Endothelial cell of umbilical vein (primary cell): ENCODE measurements at regions not wholly inside any gene's neighbourhood (a gene's known extent, or its start where the extent isn't known, plus 50 kb on each side); places are given as distances from the start of the nearest gene placed in this dataset.

Experiments used
- BruUV-seq: library from RNA; stranded (reverse); fragments of 400-500 nt; replicated peaks from 2 replicates; lab custom pipeline; 2021; lab: Mats Ljungman, UMichigan
- CTCF ChIA-PET: fragments of 300-600, 350-600 bp; sonication (Branson Sonifier 250); formaldehyde crosslinking; loops from one replicate; lab custom pipeline; 2021; ENCODE audit warnings: antibody characterized with exemption, inconsistent platforms; lab: Charles Lee
- POLR2A ChIA-PET: fragments of 300-600, 350-600 bp; sonication (Branson Sonifier 250); formaldehyde crosslinking; loops from one replicate; lab custom pipeline; 2021; ENCODE audit warnings: antibody characterized with exemption, inconsistent platforms; lab: Charles Lee
- DNase-seq: peaks from one replicate; pipeline ENCODE4 v3.0.0-alpha.2; 2011; ENCODE audit warnings: low read depth, low spot score
- FAIRE-seq: peaks from 2 replicates; lab custom pipeline; 2011; peaks lifted over from hg19 to GRCh38; lab: Jason Lieb, UNC
- H2AFZ ChIP-seq: 2 replicates; pipeline ENCODE4 v1.6.0; 2012; ENCODE audit warnings: low read depth, low read length, control low read depth, inconsistent platforms
- H3K27ac ChIP-seq: 2 replicates; pipeline ENCODE4 v1.5.1; 2011; ENCODE audit warnings: low read depth, mild to moderate bottlenecking, control low read depth, low read length, moderate library complexity; ENCODE audit not compliant: insufficient read depth
- H3K27me3 ChIP-seq, 2 experiments: 2 replicates each; pipeline versions ENCODE4 v1.6.0 to v1.6.1; 2011; ENCODE audit warnings: low read length in 2 of 2, mixed read lengths in 1 of 2; ENCODE audit not compliant: control insufficient read depth in 2 of 2, insufficient read depth in 2 of 2
- H3K36me3 ChIP-seq, 2 experiments: 2 replicates in 1 of 2; 3 replicates in 1 of 2; pipeline ENCODE4 v1.5.1; 2011; ENCODE audit warnings: low read length in 2 of 2, mild to moderate bottlenecking in 1 of 2, moderate library complexity in 1 of 2; ENCODE audit not compliant: control insufficient read depth in 2 of 2, insufficient read depth in 2 of 2; ENCODE audit errors: extremely low read depth in 1 of 2
- H3K4me1 ChIP-seq: 3 replicates; pipeline ENCODE4 v1.5.1; 2011; ENCODE audit warnings: mild to moderate bottlenecking, low read length; ENCODE audit not compliant: control insufficient read depth, insufficient read depth; ENCODE audit errors: extremely low read depth
- H3K4me2 ChIP-seq: 2 replicates; pipeline ENCODE4 v1.6.1; 2011; ENCODE audit warnings: low read length, control low read depth, mixed read lengths; ENCODE audit not compliant: insufficient read depth
- H3K4me3 ChIP-seq, 3 experiments: fragments of 200-600 bp in 1 of 3; sonication (generic), shearing (Covaris generic) in 1 of 3; replicated peaks in 1 of 3; 2 replicates each; pipeline ENCODE4 v1.5.1; 2011 to 2016; ENCODE audit warnings: control low read depth in 3 of 3, low read length in 3 of 3, mild to moderate bottlenecking in 2 of 3, inconsistent platforms in 1 of 3, low read depth in 1 of 3, moderate library complexity in 1 of 3; ENCODE audit not compliant: insufficient read depth in 1 of 3
- H3K79me2 ChIP-seq: 2 replicates; pipeline ENCODE4 v1.6.0; 2012; ENCODE audit warnings: low read length, inconsistent platforms; ENCODE audit not compliant: control insufficient read depth, insufficient read depth
- H3K9ac ChIP-seq: replicated peaks from 2 replicates; pipeline ENCODE3; 2011; ENCODE audit warnings: low read length, control low read depth; ENCODE audit not compliant: insufficient read depth; ENCODE audit errors: extremely low read depth
- H3K9me1 ChIP-seq: replicated peaks from 3 replicates; pipeline ENCODE4 v1.6.0; 2011; ENCODE audit warnings: mild to moderate bottlenecking, low read length; ENCODE audit not compliant: control insufficient read depth, insufficient read depth; ENCODE audit errors: extremely low read depth
- H3K9me3 ChIP-seq: replicated peaks from 2 replicates; pipeline ENCODE4 v1.5.1; 2012; ENCODE audit warnings: low read length, inconsistent platforms; ENCODE audit not compliant: control insufficient read depth, insufficient read depth
- H4K20me1 ChIP-seq: replicated peaks from 2 replicates; pipeline ENCODE3; 2011; ENCODE audit warnings: mild to moderate bottlenecking, low read length; ENCODE audit not compliant: control insufficient read depth, insufficient read depth; ENCODE audit errors: extremely low read depth
- EZH2 ChIP-seq: IDR thresholded peaks from 2 replicates; pipeline ENCODE4 v1.6.1; 2012; ENCODE audit warnings: borderline replicate concordance, low read depth, mild to moderate bottlenecking, moderate library complexity, low read length, inconsistent platforms; ENCODE audit not compliant: severe bottlenecking
- FOS ChIP-seq: IDR thresholded peaks from 2 replicates; pipeline ENCODE4 v1.6.1; 2011; ENCODE audit warnings: mild to moderate bottlenecking, low read length, moderate library complexity, borderline replicate concordance; ENCODE audit not compliant: insufficient read depth
- GATA2 ChIP-seq: IDR thresholded peaks from 2 replicates; pipeline ENCODE4 v1.7.0; 2011; ENCODE audit warnings: low read depth, mild to moderate bottlenecking, moderate library complexity, mixed read lengths, low read length; ENCODE audit not compliant: insufficient read length, insufficient read depth
- JUN ChIP-seq: IDR thresholded peaks from 2 replicates; pipeline ENCODE4 v1.6.1; 2011; ENCODE audit warnings: borderline replicate concordance, low read depth; ENCODE audit not compliant: insufficient read length, insufficient read depth
- MYC ChIP-seq: IDR thresholded peaks from one replicate; pipeline ENCODE4 v1.6.1; 2011; ENCODE audit warnings: mild to moderate bottlenecking, low read depth, low read length
- POLR2A ChIP-seq: IDR thresholded peaks from 2 replicates; pipeline ENCODE4 v1.6.1; 2012; ENCODE audit warnings: low read depth, mild to moderate bottlenecking, control low read depth, low read length
- POLR2AphosphoS5 ChIP-seq: IDR thresholded peaks from 2 replicates; pipeline ENCODE4 v1.6.1; 2012; ENCODE audit warnings: low read depth, mild to moderate bottlenecking, control low read depth, low read length, moderate library complexity; ENCODE audit not compliant: insufficient read depth
- dilution Hi-C: fragments of 300-500 bp; cut with MboI; formaldehyde crosslinking; loops from one replicate; pipeline ENCODE4 v1.15.0; 2019; ENCODE audit warnings: low sequenced_read_pairs; ENCODE audit not compliant: extremely low pct_ligation_motif_present
- intact Hi-C: fragments of 100-400 bp; cut with micrococcal nuclease; formaldehyde crosslinking; loops from one replicate; pipeline ENCODE4 v1.10.0; 2022
- TF ChIP-seq, protein P1 (sequence below), 2 donors: IDR thresholded peaks; 1 replicate in 1 of 2; 2 replicates in 1 of 2; pipeline ENCODE4 v1.5.1; 2011; ENCODE audit warnings: low read length in 2 of 2, mild to moderate bottlenecking in 2 of 2, moderate library complexity in 2 of 2, control low read depth in 1 of 2, inconsistent platforms in 1 of 2, low read depth in 1 of 2; ENCODE audit not compliant: insufficient read depth in 1 of 2; ENCODE audit errors: extremely low read depth in 1 of 2
- TF ChIP-seq, protein P2 (sequence below): IDR thresholded peaks from 2 replicates; pipeline ENCODE4 v1.6.1; 2011; ENCODE audit not compliant: insufficient read depth, insufficient read length

DNA sequence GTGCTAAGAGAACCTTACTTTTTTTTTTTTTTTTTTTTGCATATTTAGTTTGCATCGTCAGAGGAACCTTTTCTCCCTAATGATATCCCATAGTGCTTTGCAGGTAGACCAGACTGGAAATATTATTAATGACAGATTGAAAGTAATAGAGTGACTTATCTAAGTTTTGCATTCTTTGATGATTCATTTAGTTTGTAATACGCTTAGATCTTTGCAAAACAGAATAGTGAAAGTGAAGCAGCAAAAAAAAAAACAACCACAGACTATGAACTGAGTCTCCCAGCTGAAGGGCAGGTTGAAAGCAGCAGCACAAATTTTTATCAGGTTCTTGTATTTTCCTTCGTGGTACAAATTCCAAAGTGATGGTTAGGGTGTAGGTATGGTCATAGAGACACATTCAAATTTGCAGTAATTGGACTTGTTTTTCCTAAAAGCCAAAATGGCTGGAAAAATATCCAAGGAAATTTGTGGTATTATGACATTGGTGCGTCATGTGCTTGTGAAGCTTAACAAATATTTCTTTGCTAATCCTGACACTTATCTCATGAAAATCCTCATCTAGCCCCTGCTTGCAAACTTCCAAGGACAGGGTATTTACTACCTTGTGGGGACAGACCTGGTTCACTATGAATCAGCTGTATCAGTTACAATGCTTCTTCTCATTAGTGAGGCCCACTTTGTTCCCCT, 81.8 kb upstream of the CREB5 start:
- no peak for TF ChIP-seq JUN
- no peak for TF ChIP-seq FOS
- TF ChIP-seq POLR2AphosphoS5 = no peak
- TF ChIP-seq, protein P1, sequence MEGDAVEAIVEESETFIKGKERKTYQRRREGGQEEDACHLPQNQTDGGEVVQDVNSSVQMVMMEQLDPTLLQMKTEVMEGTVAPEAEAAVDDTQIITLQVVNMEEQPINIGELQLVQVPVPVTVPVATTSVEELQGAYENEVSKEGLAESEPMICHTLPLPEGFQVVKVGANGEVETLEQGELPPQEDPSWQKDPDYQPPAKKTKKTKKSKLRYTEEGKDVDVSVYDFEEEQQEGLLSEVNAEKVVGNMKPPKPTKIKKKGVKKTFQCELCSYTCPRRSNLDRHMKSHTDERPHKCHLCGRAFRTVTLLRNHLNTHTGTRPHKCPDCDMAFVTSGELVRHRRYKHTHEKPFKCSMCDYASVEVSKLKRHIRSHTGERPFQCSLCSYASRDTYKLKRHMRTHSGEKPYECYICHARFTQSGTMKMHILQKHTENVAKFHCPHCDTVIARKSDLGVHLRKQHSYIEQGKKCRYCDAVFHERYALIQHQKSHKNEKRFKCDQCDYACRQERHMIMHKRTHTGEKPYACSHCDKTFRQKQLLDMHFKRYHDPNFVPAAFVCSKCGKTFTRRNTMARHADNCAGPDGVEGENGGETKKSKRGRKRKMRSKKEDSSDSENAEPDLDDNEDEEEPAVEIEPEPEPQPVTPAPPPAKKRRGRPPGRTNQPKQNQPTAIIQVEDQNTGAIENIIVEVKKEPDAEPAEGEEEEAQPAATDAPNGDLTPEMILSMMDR (IDR thresholded peaks at IDR 0.05; ENCODE audit: extremely low read depth in 1 of 2, insufficient read depth in 1 of 2, low read depth in 1 of 2, low read length in 2 of 2) = no peak
- no peak for TF ChIP-seq EZH2
- TF ChIP-seq, protein P2, sequence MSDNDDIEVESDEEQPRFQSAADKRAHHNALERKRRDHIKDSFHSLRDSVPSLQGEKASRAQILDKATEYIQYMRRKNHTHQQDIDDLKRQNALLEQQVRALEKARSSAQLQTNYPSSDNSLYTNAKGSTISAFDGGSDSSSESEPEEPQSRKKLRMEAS = no peak
- TF ChIP-seq GATA2 = no peak
- no peak for TF ChIP-seq POLR2A
- no peak for TF ChIP-seq MYC
- no peaks in the 10 kb centered on the region for H3K9me1 ChIP-seq
- H3K79me2 ChIP-seq = no peaks in the 10 kb centered on the region
- FAIRE-seq (peak; percentile 48), DNase-seq (no peak)
- H3K4me1 ChIP-seq = no peaks in the 10 kb centered on the region
- POLR2A ChIA-PET = no interaction called here
- H3K4me2 ChIP-seq = no peak overlapping the region
- no peak overlapping the region for H3K27ac ChIP-seq
- H3K36me3 ChIP-seq = no peaks in the 10 kb centered on the region
- H2AFZ ChIP-seq = no peak overlapping the region
- H3K9ac ChIP-seq = no peak overlapping the region
- no peaks in the 10 kb centered on the region for H3K9me3 ChIP-seq
- dilution Hi-C loops = no loop called here
- H4K20me1 ChIP-seq = no peaks in the 10 kb centered on the region
- no peak overlapping the region for H3K4me3 ChIP-seq
- H3K27me3 ChIP-seq = peaks cover 2% of the 10 kb centered on the region in 2 experiments
- no TSS peak for BruUV-seq
- intact Hi-C loops = no loop called here
- CTCF ChIA-PET = no interaction called here
